Endodermal cell (in vitro differentiated cells): ENCODE measurements at regions not wholly inside any gene's neighbourhood (a gene's known extent, or its start where the extent isn't known, plus 50 kb on each side); places are given as distances from the start of the nearest gene placed in this dataset.

Experiments
- DNase-seq: peaks from one replicate; pipeline ENCODE4 v3.0.0-alpha.2; 2017
- H3K27ac ChIP-seq: 2 replicates; pipeline ENCODE4 v1.5.1; 2013; ENCODE audit warnings: mild to moderate bottlenecking, low read depth, low read length, moderate library complexity
- H3K27me3 ChIP-seq: 2 replicates; pipeline ENCODE4 v1.6.1; 2013; ENCODE audit warnings: mild to moderate bottlenecking, low read length, moderate library complexity; ENCODE audit not compliant: insufficient read depth, control insufficient read depth, poor library complexity, severe bottlenecking
- H3K36me3 ChIP-seq: 2 replicates; pipeline ENCODE4 v1.7.0; 2013; ENCODE audit warnings: mild to moderate bottlenecking, low read length, moderate library complexity; ENCODE audit not compliant: control insufficient read depth, insufficient read depth
- H3K4me1 ChIP-seq: one replicate; pipeline ENCODE4 v1.7.0; 2013; ENCODE audit warnings: low read length; ENCODE audit not compliant: control insufficient read depth, insufficient read depth
- H3K4me3 ChIP-seq: 2 replicates; pipeline ENCODE4 v1.5.1; 2013; ENCODE audit warnings: mild to moderate bottlenecking, low read length, moderate library complexity
- H3K9ac ChIP-seq: 2 replicates; pipeline ENCODE4 v1.6.1; 2013; ENCODE audit warnings: mild to moderate bottlenecking, low read length, moderate library complexity; ENCODE audit not compliant: poor library complexity, severe bottlenecking; ENCODE audit errors: extremely low read depth
- H3K9me3 ChIP-seq: 2 replicates; pipeline ENCODE4 v1.6.1; 2013; ENCODE audit warnings: mild to moderate bottlenecking, low read length, moderate library complexity; ENCODE audit not compliant: control insufficient read depth
- H3K27ac Mint-ChIP-seq: 2 replicates; pipeline ENCODE4 v1.8.0; 2020; ENCODE audit warnings: mixed read lengths
- H3K27me3 Mint-ChIP-seq: 2 replicates; pipeline ENCODE4 v1.8.0; 2021; ENCODE audit warnings: mild to moderate bottlenecking, mixed read lengths; ENCODE audit not compliant: insufficient read depth
- H3K36me3 Mint-ChIP-seq: 2 replicates; pipeline ENCODE4 v1.8.0; 2020; ENCODE audit warnings: low read depth, mixed read lengths
- H3K4me1 Mint-ChIP-seq: 2 replicates; pipeline ENCODE4 v1.8.0; 2020; ENCODE audit warnings: mixed read lengths
- H3K4me3 Mint-ChIP-seq: 2 replicates; pipeline ENCODE4 v1.8.0; 2020; ENCODE audit warnings: mild to moderate bottlenecking, moderate library complexity, mixed read lengths
- H3K9me3 Mint-ChIP-seq: 2 replicates; pipeline ENCODE4 v1.8.0; 2020; ENCODE audit warnings: mild to moderate bottlenecking, mixed read lengths
- WGBS, 2 experiments: methylation state at CpG; one replicate each; pipeline versions ENCODE4 v1.1.5 to v1.1.7; 2013; ENCODE audit warnings: missing lambda C conversion rate in 2 of 2, mixed read lengths in 1 of 2; ENCODE audit not compliant: insufficient coverage in 1 of 2, insufficient read length in 1 of 2; 5-methylcytosine and 5-hydroxymethylcytosine counted together
- TF ChIP-seq, protein P1 (sequence below): fragments of 200-600 bp; sonication (generic); conservative IDR thresholded peaks from 2 replicates; pipeline ENCODE4 v1.5.0; 2021; ENCODE audit warnings: antibody characterized with exemption, mild to moderate bottlenecking

DNA sequence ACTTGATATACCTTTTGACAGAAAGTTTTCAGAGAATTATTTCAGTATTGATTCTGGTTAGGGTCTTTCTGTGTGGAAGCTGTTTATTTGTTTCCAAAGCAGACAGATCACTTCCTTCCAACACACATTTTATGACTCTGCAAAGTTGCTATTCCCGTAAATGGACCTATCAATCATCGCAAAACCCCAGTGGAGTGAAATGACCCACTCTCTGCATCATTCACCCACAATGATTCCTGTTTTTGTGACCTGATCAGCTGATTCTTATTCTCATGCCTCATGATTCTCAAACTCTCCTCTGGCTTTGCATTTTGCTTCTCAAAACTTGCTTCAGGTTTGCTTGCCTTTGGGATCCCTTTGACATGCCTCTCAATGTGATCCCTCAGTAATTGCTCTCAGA, 453.7 kb downstream of the PCDH17 start:
- no peak overlapping the region for H3K4me3 Mint-ChIP-seq
- Histone ChIP-seq H3K36me3 (no peaks in the 10 kb centered on the region), H3K27me3 (no peaks in the 10 kb centered on the region), H3K4me1 (peaks cover 6% of the 10 kb centered on the region), H3K9ac (no peak overlapping the region), H3K4me3 (no peak overlapping the region), H3K9me3 (no peaks in the 10 kb centered on the region), H3K27ac (no peak overlapping the region)
- H3K27ac Mint-ChIP-seq = no peak overlapping the region
- no peaks in the 10 kb centered on the region for H3K4me1 Mint-ChIP-seq
- no peaks in the 10 kb centered on the region for H3K27me3 Mint-ChIP-seq
- H3K36me3 Mint-ChIP-seq = no peaks in the 10 kb centered on the region
- TF ChIP-seq, protein P1, sequence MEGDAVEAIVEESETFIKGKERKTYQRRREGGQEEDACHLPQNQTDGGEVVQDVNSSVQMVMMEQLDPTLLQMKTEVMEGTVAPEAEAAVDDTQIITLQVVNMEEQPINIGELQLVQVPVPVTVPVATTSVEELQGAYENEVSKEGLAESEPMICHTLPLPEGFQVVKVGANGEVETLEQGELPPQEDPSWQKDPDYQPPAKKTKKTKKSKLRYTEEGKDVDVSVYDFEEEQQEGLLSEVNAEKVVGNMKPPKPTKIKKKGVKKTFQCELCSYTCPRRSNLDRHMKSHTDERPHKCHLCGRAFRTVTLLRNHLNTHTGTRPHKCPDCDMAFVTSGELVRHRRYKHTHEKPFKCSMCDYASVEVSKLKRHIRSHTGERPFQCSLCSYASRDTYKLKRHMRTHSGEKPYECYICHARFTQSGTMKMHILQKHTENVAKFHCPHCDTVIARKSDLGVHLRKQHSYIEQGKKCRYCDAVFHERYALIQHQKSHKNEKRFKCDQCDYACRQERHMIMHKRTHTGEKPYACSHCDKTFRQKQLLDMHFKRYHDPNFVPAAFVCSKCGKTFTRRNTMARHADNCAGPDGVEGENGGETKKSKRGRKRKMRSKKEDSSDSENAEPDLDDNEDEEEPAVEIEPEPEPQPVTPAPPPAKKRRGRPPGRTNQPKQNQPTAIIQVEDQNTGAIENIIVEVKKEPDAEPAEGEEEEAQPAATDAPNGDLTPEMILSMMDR = no peak
- WGBS, 2 experiments = 97 to 100% methylated on average over 2 of the region's 2 CpGs
- DNase-seq = no peak
- no peaks in the 10 kb centered on the region for H3K9me3 Mint-ChIP-seq

DNA sequence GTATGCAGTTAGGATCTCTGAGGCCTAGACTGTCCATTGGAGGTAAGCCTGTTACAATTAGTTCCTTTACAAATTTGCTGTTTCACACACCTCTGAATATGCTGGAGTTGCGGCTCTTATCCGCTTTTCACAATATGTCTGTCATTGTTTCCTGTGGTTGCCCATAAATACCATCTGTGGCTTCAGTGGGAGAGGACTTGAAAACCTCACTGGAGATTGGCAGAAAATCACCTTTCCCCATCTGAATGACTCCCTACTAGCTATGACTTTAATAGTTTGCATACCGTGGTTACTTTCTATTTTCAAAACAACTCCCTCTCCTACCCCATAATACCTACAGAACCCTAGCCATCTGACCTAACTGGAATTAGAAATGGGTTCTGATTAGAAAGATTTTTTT, 454.3 kb downstream of the PCDH17 start:
- no peak overlapping the region for H3K9ac ChIP-seq
- no peaks in the 10 kb centered on the region for H3K4me1 Mint-ChIP-seq
- no peak overlapping the region for H3K27ac ChIP-seq
- no peak overlapping the region for H3K4me3 ChIP-seq
- no peak overlapping the region for H3K4me3 Mint-ChIP-seq
- H3K27me3 Mint-ChIP-seq = no peaks in the 10 kb centered on the region
- no peak for DNase-seq
- H3K36me3 ChIP-seq = no peaks in the 10 kb centered on the region
- H3K4me1 ChIP-seq = peaks cover 6% of the 10 kb centered on the region
- no peaks in the 10 kb centered on the region for H3K36me3 Mint-ChIP-seq
- 95 to 100% methylated on average over 2 to 3 of the region's 3 CpGs for WGBS, 2 experiments
- no peak overlapping the region for H3K27ac Mint-ChIP-seq
- TF ChIP-seq, protein P1 = no peak
- no peaks in the 10 kb centered on the region for H3K27me3 ChIP-seq
- H3K9me3 ChIP-seq = no peaks in the 10 kb centered on the region
- no peaks in the 10 kb centered on the region for H3K9me3 Mint-ChIP-seq

DNA sequence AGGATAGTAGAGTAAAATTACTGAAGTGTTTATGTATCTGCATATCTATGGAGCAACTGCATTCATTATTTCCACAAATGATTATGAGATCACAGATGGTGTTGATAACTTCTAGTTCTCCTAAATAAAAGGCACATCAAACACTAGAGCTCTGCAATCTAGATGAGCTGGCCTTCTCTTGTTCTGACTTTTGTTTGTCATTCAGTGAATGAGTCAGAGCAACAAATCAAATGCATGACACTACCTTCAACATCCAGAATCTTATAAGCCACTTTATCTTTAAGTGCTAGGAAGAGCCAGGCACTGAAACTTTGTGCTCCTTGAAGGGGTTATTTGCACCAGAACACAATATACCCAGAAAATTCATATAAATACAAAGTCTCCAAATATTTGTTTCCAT, 456.0 kb downstream of the PCDH17 start:
- H3K4me3 ChIP-seq = no peak overlapping the region
- TF ChIP-seq, protein P1 = no peak
- Mint-ChIP-seq H3K27ac (no peak overlapping the region), H3K27me3 (no peaks in the 10 kb centered on the region), H3K36me3 (no peaks in the 10 kb centered on the region), H3K9me3 (no peaks in the 10 kb centered on the region), H3K4me3 (no peak overlapping the region), H3K4me1 (no peaks in the 10 kb centered on the region)
- DNase-seq = no peak
- H3K4me1 ChIP-seq = peaks cover 6% of the 10 kb centered on the region
- H3K27ac ChIP-seq = no peak overlapping the region
- H3K9ac ChIP-seq = no peak overlapping the region
- no peaks in the 10 kb centered on the region for H3K27me3 ChIP-seq
- H3K9me3 ChIP-seq = no peaks in the 10 kb centered on the region
- H3K36me3 ChIP-seq = no peaks in the 10 kb centered on the region
